Left ventricle myocardium inferior (tissue), 1 donor: ENCODE measurements at regions not wholly inside any gene's neighbourhood (a gene's known extent, or its start where the extent isn't known, plus 50 kb on each side); places are given as distances from the start of the nearest gene placed in this dataset.
"Not testable (repeated sequence)": the region's sequence is repeated elsewhere in the genome, so short reads cannot be mapped to it uniquely, and the experiment has no call there.

Source experiments
- DNase-seq: peaks from one replicate; pipeline ENCODE4 v3.0.0-alpha.2; 2020
- H3K27ac ChIP-seq: fragments of 200-600 bp; replicated peaks from 2 replicates; pipeline ENCODE4 v1.8.0; 2021
- H3K27me3 ChIP-seq: fragments of 200-600 bp; 2 replicates; pipeline ENCODE4 v1.8.0; 2021; ENCODE audit warnings: low read depth
- H3K36me3 ChIP-seq: fragments of 200-600 bp; 2 replicates; pipeline ENCODE4 v1.8.0; 2021
- H3K4me1 ChIP-seq: fragments of 200-600 bp; 2 replicates; pipeline ENCODE4 v1.8.0; 2021
- H3K4me3 ChIP-seq: fragments of 200-600 bp; 2 replicates; pipeline ENCODE4 v1.8.0; 2021; ENCODE audit warnings: mild to moderate bottlenecking, moderate library complexity
- H3K9me3 ChIP-seq: fragments of 200-600 bp; replicated peaks from 2 replicates; pipeline ENCODE4 v1.8.0; 2021
- intact Hi-C: fragments of 100-400 bp; cut with micrococcal nuclease; formaldehyde crosslinking; loops from one replicate; pipeline ENCODE4 v1.11.0; 2022
- TF ChIP-seq, protein P1 (sequence below): fragments of 200-600 bp; IDR thresholded peaks from 2 replicates; pipeline ENCODE4 v1.8.0; 2021; ENCODE audit warnings: antibody characterized with exemption, mild to moderate bottlenecking, borderline replicate concordance
- donor health status: DM: no; HTN: yes; CAD: no; lungs with severe emphysema.

DNA sequence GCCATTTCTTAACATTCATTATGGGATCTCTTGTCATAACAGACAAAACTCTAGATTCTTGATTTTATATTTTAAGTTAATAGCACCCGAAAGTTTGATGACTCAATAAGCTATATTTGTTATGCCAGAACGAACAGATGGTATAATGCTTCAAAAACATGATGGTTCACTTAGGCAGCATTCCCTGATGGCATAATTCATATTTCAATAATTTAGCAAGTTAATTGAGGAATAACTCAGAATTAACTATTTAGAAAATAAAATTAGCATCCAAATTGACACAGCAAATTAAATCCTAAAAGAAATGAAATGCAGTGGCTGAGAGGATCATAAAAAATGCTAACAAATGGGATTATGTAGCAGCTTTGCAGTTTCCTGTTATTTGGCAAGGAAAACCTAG is 260.8 kb upstream of the MBL2 start:
- no peak for DNase-seq
- H3K4me1 ChIP-seq = no peaks in the 10 kb centered on the region
- TF ChIP-seq, protein P1, sequence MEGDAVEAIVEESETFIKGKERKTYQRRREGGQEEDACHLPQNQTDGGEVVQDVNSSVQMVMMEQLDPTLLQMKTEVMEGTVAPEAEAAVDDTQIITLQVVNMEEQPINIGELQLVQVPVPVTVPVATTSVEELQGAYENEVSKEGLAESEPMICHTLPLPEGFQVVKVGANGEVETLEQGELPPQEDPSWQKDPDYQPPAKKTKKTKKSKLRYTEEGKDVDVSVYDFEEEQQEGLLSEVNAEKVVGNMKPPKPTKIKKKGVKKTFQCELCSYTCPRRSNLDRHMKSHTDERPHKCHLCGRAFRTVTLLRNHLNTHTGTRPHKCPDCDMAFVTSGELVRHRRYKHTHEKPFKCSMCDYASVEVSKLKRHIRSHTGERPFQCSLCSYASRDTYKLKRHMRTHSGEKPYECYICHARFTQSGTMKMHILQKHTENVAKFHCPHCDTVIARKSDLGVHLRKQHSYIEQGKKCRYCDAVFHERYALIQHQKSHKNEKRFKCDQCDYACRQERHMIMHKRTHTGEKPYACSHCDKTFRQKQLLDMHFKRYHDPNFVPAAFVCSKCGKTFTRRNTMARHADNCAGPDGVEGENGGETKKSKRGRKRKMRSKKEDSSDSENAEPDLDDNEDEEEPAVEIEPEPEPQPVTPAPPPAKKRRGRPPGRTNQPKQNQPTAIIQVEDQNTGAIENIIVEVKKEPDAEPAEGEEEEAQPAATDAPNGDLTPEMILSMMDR = no peak
- no peaks in the 10 kb centered on the region for H3K36me3 ChIP-seq
- intact Hi-C loops = no loop called here
- no peak overlapping the region for H3K4me3 ChIP-seq
- no peak overlapping the region for H3K27ac ChIP-seq
- H3K9me3 ChIP-seq = no peaks in the 10 kb centered on the region
- no peaks in the 10 kb centered on the region for H3K27me3 ChIP-seq

DNA sequence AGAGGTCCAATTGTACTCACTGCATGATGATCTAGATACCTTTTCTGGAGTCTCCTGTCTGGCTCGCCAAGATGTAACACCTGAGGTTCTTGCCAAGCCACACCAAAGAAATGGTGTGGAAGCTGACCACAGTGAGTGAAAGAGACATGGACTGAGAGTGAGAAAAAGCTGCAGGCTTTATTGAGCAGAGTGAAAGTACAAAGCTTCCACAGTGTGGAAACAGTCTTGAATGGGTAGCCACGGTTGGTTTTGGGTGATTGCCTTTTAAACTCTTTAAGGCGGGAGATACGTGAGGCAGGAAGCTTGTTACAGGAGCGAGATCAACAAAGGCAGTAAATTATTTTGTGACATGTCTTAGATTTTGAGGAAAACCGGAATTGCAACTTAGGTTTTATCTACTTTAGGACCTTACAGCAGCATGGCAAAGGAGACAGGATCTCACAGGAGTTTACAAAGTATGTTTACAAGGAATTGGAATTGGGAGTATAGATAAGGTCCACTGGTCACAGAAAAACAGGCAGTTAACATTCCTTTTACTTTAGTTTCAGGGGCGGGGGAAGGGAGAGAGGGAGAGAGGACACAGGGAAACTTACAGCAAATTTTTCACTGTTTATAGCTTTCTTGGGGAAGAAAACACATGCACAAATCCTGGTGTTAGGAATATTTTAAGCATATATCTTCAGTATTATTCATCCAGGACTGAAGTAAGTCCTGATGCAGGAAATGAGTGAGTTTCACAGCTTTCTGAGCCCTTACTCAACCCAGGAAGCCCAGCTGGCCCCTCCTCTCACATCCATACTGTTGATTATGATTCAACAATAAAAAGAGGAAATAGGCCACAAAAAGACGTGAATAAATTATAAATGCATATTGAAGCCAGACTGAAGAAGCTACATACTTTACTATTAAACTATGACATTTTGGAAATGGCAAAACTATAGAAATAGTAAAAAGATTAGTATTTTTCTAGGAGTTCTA is 257.6 kb upstream of the MBL2 start:
- H3K4me1 ChIP-seq, H3K9me3 ChIP-seq, DNase-seq, H3K36me3 ChIP-seq, H3K27me3 ChIP-seq, H3K4me3 ChIP-seq, intact Hi-C loops, H3K27ac ChIP-seq: not testable (repeated sequence)

DNA sequence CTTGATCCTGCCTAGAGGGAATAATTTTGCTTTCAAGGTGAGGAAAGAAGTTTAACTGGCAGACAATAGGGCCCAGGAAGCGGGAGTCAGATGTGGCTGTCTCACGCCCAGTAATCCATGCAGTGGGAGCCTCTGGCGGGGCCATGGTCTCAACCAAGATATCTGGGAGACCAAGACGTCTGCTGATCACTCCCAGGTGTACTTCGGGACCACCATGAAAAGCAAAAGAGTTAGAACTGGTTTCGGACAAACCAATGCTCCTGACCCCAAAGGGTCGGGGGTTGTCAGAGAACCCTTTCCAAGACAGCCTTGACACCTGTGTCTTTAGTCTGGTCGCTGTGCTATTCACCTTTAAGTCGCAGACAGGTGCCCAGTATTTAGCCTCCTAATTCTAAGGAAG is 256.9 kb upstream of the MBL2 start:
- Histone ChIP-seq H3K4me1 (no peaks in the 10 kb centered on the region), H3K4me3 (no peak overlapping the region), H3K27me3 (no peaks in the 10 kb centered on the region), H3K36me3 (no peaks in the 10 kb centered on the region), H3K27ac (no peak overlapping the region), H3K9me3 (no peaks in the 10 kb centered on the region)
- TF ChIP-seq, protein P1 = no peak
- DNase-seq = no peak
- intact Hi-C loops = no loop called here

DNA sequence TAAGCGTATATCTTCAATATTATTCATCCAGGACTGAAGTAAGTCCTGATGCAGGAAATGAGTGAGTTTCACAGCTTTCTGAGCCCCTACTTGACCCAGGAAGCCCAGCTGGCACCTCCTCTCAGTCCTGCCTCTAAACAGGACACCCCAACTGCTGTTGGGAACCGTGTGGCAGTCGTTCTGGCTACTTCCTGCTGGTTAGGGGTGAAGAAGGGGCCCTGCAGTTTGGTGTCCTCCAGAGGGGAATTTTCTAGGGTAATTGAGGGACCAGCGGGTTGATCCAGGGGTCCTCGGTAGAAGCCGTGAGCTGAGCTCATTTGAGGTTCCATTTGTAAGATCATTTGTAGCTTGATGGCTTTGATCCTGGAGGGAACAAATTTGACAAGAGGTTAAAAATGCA is 253.2 kb upstream of the MBL2 start:
- intact Hi-C loops, H3K4me1 ChIP-seq, DNase-seq, H3K27me3 ChIP-seq, H3K9me3 ChIP-seq, H3K36me3 ChIP-seq, H3K27ac ChIP-seq, H3K4me3 ChIP-seq: not testable (repeated sequence)

DNA sequence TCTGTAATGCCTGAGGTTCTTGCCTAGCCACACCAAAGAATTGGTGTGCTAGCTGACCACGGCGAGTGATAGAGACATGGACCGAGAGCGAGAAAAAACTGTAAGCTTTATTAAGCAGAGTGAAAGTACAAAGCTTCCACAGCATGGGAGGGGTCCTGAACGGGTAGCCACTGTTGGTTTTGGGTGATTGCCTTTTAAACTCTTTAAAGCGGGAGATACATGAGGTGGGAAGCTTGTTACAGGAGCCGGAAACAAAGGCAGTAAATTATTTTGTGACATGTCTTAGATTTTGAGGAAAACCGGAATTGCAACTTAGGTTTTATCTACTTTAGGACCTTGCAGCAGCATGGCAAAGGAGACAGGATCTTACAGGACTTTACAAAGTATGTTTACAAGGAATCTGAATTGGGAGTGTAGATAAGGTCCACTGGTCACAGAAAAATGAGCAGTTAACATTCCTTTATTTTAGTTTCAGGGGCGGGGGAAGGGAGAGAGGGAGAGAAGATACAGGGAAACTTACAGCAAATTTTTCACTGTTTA is 252.7 kb upstream of the MBL2 start:
- intact Hi-C loops = no loop called here
- no peak overlapping the region for H3K27ac ChIP-seq
- H3K9me3 ChIP-seq = no peaks in the 10 kb centered on the region
- peak overlapping the region; percentile 29 for H3K4me3 ChIP-seq
- no peaks in the 10 kb centered on the region for H3K36me3 ChIP-seq
- H3K4me1 ChIP-seq = no peaks in the 10 kb centered on the region
- DNase-seq = no peak
- TF ChIP-seq, protein P1 = no peak
- H3K27me3 ChIP-seq = no peaks in the 10 kb centered on the region

DNA sequence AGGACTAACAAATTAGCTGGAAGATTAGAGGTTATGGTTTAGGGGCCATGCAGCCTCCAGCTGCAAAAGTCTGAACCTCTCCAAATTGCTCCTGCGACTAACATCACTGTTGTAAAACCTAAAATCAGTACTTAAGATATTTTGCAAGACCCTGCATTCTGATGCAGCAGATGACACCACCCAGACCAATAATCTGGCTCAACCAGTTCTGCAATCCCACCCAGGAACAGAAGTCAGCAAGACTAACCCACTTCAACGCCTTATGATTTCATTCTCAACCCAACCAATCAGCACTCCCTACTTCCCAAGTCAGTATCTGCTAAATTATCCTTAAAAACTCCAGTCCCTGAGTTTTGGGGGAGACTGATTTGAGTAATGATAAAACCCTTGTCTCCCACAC is 250.8 kb upstream of the MBL2 start:
- TF ChIP-seq, protein P1 = no peak
- no peaks in the 10 kb centered on the region for H3K4me1 ChIP-seq
- H3K36me3 ChIP-seq = no peaks in the 10 kb centered on the region
- no peaks in the 10 kb centered on the region for H3K27me3 ChIP-seq
- intact Hi-C loops = no loop called here
- no peak for DNase-seq
- H3K9me3 ChIP-seq = no peaks in the 10 kb centered on the region
- no peak overlapping the region for H3K27ac ChIP-seq
- no peak overlapping the region for H3K4me3 ChIP-seq
